CD4-positive, alpha-beta T cell (primary cell): ENCODE measurements at regions not wholly inside any gene's neighbourhood (a gene's known extent, or its start where the extent isn't known, plus 50 kb on each side); places are given as distances from the start of the nearest gene placed in this dataset.

Experiments used
- ATAC-seq: fragments of 200-7000 bp; cut with Tn5 transposase; one replicate; pipeline ENCODE4 v1.10.0; 2022; ENCODE audit warnings: mild to moderate bottlenecking; ENCODE audit not compliant: poor library complexity
- CTCF ChIA-PET: fragments of 350-600 bp; sonication (Branson Sonifier 250); formaldehyde crosslinking; loops from one replicate; lab custom pipeline; 2021; ENCODE audit warnings: antibody characterized with exemption, inconsistent platforms; lab: Charles Lee
- POLR2A ChIA-PET: fragments of 350-600 bp; sonication (Branson Sonifier 250); formaldehyde crosslinking; loops from one replicate; lab custom pipeline; 2021; ENCODE audit warnings: antibody characterized with exemption, inconsistent platforms; lab: Charles Lee
- DNase-seq, 14 experiments: peaks; one replicate each; pipeline ENCODE4 v3.0.0-alpha.2; 2013 to 2020; ENCODE audit warnings: mixed read lengths in 2 of 14
- H3K27ac ChIP-seq, 2 donors: one replicate each; pipeline versions ENCODE4 v1.5.1 to v1.7.0; 2013; ENCODE audit warnings: low read length in 2 of 2, low read depth in 1 of 2, mild to moderate bottlenecking in 1 of 2
- H3K27me3 ChIP-seq, 2 experiments: 1 replicate in 1 of 2; 2 replicates in 1 of 2; pipeline versions ENCODE4 v1.6.1 to v1.7.0; 2013; ENCODE audit warnings: low read length in 2 of 2, control low read depth in 1 of 2, mild to moderate bottlenecking in 1 of 2, moderate library complexity in 1 of 2; ENCODE audit not compliant: insufficient read depth in 2 of 2, control insufficient read depth in 1 of 2
- H3K36me3 ChIP-seq: one replicate; pipeline ENCODE4 v1.6.1; 2013; ENCODE audit warnings: low read length, control low read depth; ENCODE audit not compliant: insufficient read depth
- H3K4me1 ChIP-seq: one replicate; pipeline ENCODE4 v1.6.1; 2013; ENCODE audit warnings: low read length, control low read depth; ENCODE audit not compliant: insufficient read depth
- H3K4me3 ChIP-seq: one replicate; pipeline ENCODE4 v1.5.1; 2013; ENCODE audit warnings: mild to moderate bottlenecking, low read length, moderate library complexity
- H3K9me3 ChIP-seq, 2 experiments: 1 replicate in 1 of 2; 2 replicates in 1 of 2; pipeline versions ENCODE4 v1.6.1 to v1.7.0; 2013; ENCODE audit warnings: low read length in 2 of 2, mild to moderate bottlenecking in 2 of 2, control low read depth in 1 of 2, moderate library complexity in 1 of 2; ENCODE audit not compliant: control insufficient read depth in 1 of 2, insufficient read depth in 1 of 2
- H3K27ac Mint-ChIP-seq: one replicate; pipeline ENCODE4 v1.8.0; 2020; ENCODE audit warnings: mixed read lengths
- H3K27me3 Mint-ChIP-seq: one replicate; pipeline ENCODE4 v1.8.0; 2021; ENCODE audit warnings: mixed read lengths
- H3K36me3 Mint-ChIP-seq: one replicate; pipeline ENCODE4 v1.8.0; 2021; ENCODE audit warnings: low read depth, mixed read lengths
- H3K4me1 Mint-ChIP-seq: one replicate; pipeline ENCODE4 v1.8.0; 2021; ENCODE audit warnings: low read depth, mixed read lengths
- H3K4me3 Mint-ChIP-seq: one replicate; pipeline ENCODE4 v1.8.0; 2020; ENCODE audit warnings: mild to moderate bottlenecking, mixed read lengths
- H3K9me3 Mint-ChIP-seq: one replicate; pipeline ENCODE4 v1.8.0; 2020; ENCODE audit warnings: mixed read lengths
- intact Hi-C, 2 experiments: fragments of 100-400 bp; cut with DNase I in 1 of 2; cut with micrococcal nuclease in 1 of 2; formaldehyde crosslinking; loops; one replicate each; pipeline versions ENCODE4 v1.15.1 to v1.9.0; 2023 to 2025; cut with DNase I, micrococcal nuclease
- TF ChIP-seq, protein P1 (sequence below): fragments of 200-600 bp; IDR thresholded peaks from one replicate; pipeline ENCODE4 v1.8.0; 2022; ENCODE audit warnings: antibody characterized with exemption, mild to moderate bottlenecking

DNA sequence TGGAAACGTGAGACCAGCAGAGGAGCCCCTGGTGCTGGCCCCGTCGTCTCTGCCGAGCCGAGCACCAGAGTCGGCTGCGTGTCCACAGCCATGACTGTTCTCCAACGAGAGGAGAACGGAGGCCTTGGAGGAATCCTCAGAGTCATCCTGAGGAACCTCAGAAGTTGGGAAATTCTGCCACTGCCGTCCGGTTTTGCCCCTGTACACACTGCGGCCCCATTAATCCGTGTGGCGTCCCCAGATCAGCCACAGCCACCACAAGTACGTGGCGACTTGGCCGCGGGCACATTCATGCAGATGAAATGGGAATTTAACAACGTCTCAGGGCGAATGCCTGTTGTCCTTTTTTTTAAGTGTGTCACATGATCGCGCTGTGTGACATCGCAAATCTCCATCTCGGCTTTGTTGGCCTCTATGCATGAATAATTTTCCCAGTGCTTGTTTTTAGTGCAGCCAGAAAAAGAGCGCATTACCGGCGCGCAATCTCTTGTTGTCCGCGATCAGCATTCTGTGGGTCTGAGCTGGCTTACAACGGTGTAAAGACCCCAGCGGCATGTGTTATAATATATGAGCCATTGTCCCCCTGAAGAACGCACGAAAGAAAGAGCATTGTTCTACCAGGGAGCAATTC lies 323.0 kb upstream of the IRX4 start:
- Histone ChIP-seq H3K9me3 (peaks cover 0 to 16% of the 10 kb centered on the region in 2 experiments), H3K4me3 (no peak overlapping the region), H3K27ac (no peak overlapping the region), H3K27me3 (peaks cover 0 to 8% of the 10 kb centered on the region in 2 experiments), H3K4me1 (no peaks in the 10 kb centered on the region), H3K36me3 (no peaks in the 10 kb centered on the region)
- intact Hi-C loops, result no loop called here
- DNase-seq (no peak), ATAC-seq (no peak)
- Mint-ChIP-seq H3K4me1 (no peaks in the 10 kb centered on the region), H3K36me3 (no peaks in the 10 kb centered on the region), H3K27me3 (peaks cover 57% of the 10 kb centered on the region), H3K27ac (no peak overlapping the region), H3K4me3 (no peak overlapping the region), H3K9me3 (no peaks in the 10 kb centered on the region)
- ChIA-PET POLR2A (no interaction called here), CTCF (no interaction called here)
- TF ChIP-seq, protein P1, sequence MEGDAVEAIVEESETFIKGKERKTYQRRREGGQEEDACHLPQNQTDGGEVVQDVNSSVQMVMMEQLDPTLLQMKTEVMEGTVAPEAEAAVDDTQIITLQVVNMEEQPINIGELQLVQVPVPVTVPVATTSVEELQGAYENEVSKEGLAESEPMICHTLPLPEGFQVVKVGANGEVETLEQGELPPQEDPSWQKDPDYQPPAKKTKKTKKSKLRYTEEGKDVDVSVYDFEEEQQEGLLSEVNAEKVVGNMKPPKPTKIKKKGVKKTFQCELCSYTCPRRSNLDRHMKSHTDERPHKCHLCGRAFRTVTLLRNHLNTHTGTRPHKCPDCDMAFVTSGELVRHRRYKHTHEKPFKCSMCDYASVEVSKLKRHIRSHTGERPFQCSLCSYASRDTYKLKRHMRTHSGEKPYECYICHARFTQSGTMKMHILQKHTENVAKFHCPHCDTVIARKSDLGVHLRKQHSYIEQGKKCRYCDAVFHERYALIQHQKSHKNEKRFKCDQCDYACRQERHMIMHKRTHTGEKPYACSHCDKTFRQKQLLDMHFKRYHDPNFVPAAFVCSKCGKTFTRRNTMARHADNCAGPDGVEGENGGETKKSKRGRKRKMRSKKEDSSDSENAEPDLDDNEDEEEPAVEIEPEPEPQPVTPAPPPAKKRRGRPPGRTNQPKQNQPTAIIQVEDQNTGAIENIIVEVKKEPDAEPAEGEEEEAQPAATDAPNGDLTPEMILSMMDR, result no peak

- H3K27ac Mint-ChIP-seq, result no peak overlapping the region
- H3K27ac ChIP-seq, result no peak overlapping the region
- no peaks in the 10 kb centered on the region for H3K9me3 Mint-ChIP-seq
- DNase-seq (no peak), ATAC-seq (no peak)
- TF ChIP-seq, protein P1, result no peak
- H3K36me3 ChIP-seq, result no peaks in the 10 kb centered on the region
- peaks cover 0 to 16% of the 10 kb centered on the region in 2 experiments for H3K9me3 ChIP-seq
- H3K4me3 Mint-ChIP-seq, result no peak overlapping the region
- peaks cover 0 to 8% of the 10 kb centered on the region in 2 experiments for H3K27me3 ChIP-seq
- H3K4me1 ChIP-seq, result no peaks in the 10 kb centered on the region
- H3K27me3 Mint-ChIP-seq, result peaks cover 58% of the 10 kb centered on the region
- no peak overlapping the region for H3K4me3 ChIP-seq
- POLR2A ChIA-PET, result no interaction called here
- intact Hi-C loops, result no loop called here
- H3K4me1 Mint-ChIP-seq, result no peaks in the 10 kb centered on the region
- CTCF ChIA-PET, result no interaction called here
- H3K36me3 Mint-ChIP-seq, result no peaks in the 10 kb centered on the region
These were observed 322.5 kb upstream of the IRX4 start for GRCh38 chr5:2205185-2205585.

GRCh38 chr5:2204366-2205184 lies 321.9 kb upstream of the IRX4 start:
- TF ChIP-seq, protein P1, result no peak
- Histone ChIP-seq H3K27ac (no peak overlapping the region), H3K9me3 (peaks cover 0 to 22% of the 10 kb centered on the region in 2 experiments), H3K4me1 (no peaks in the 10 kb centered on the region), H3K27me3 (peaks cover 0 to 8% of the 10 kb centered on the region in 2 experiments), H3K4me3 (no peak overlapping the region), H3K36me3 (no peaks in the 10 kb centered on the region)
- no peak for DNase-seq
- no peaks in the 10 kb centered on the region for H3K9me3 Mint-ChIP-seq
- H3K4me3 Mint-ChIP-seq, result no peak overlapping the region
- no peak overlapping the region for H3K27ac Mint-ChIP-seq
- no peaks in the 10 kb centered on the region for H3K4me1 Mint-ChIP-seq
- CTCF ChIA-PET, result no interaction called here
- no peak for ATAC-seq
- intact Hi-C loops, result no loop called here
- H3K27me3 Mint-ChIP-seq, result peaks cover 56% of the 10 kb centered on the region
- no peaks in the 10 kb centered on the region for H3K36me3 Mint-ChIP-seq
- POLR2A ChIA-PET, result no interaction called here
